ENCODE measurements at regions not wholly inside any gene's neighbourhood (a gene's known extent, or its start where the extent isn't known, plus 50 kb on each side); places are given as distances from the start of the nearest gene placed in this dataset.

GRCh38 chr3:117226932-117227331 is 517.4 kb downstream of the TUSC7 start (continued):
- TF ChIP-seq ZNF462 (CRISPR knock-in tag; IDR thresholded peaks at IDR 0.05) (no peak), ZNF331 (CRISPR knock-in tag; IDR thresholded peaks at IDR 0.05; ENCODE audit: low read depth) (no peak), ETS1 (IDR thresholded peaks at IDR 0.05) (no peak), STAT1 (IDR thresholded peaks at IDR 0.05; ENCODE audit: unreplicated experiment) (no peak), CREB1 (CRISPR knock-in tag; IDR thresholded peaks at IDR 0.05; ENCODE audit: low read depth) (no peak), JUNB (IDR thresholded peaks at IDR 0.05; ENCODE audit: unreplicated experiment) (no peak), NANOG (IDR thresholded peaks at IDR 0.05; ENCODE audit: borderline replicate concordance) (no peak), EZH2phosphoT487 (IDR thresholded peaks at IDR 0.05; ENCODE audit: unreplicated experiment) (no peak)

- H3K36me3 ChIP-seq (ENCODE audit: insufficient read depth): no peaks in the 10 kb centered on the region
- H2AFZ ChIP-seq: no peak overlapping the region
- Mint-ChIP-seq H3K27ac (no peak overlapping the region; the same call in 1 of the 2 replicates), H3K27me3 (ENCODE audit: insufficient read depth, low read depth, poor library complexity) (no peaks in the 10 kb centered on the region), H3K36me3 (ENCODE audit: low read depth) (no peaks in the 10 kb centered on the region), H3K9me3 (no peaks in the 10 kb centered on the region), H3K4me3 (no peak overlapping the region), H3K4me1 (no peaks in the 10 kb centered on the region; the same call in 1 of the 3 replicates)
- no peak for ATAC-seq
- no peaks in the 10 kb centered on the region for H3K79me2 ChIP-seq (replicated peaks; ENCODE audit: insufficient read depth)
- H3K27ac ChIP-seq (ENCODE audit: low read depth): no peak overlapping the region
- H3K9me2 ChIP-seq (ENCODE audit: insufficient read depth): no peaks in the 10 kb centered on the region
- no peak overlapping the region for H3K4me2 ChIP-seq
- H4K20me1 ChIP-seq (replicated peaks; ENCODE audit: insufficient read depth): no peaks in the 10 kb centered on the region
- no peaks in the 10 kb centered on the region for H3K4me1 ChIP-seq (ENCODE audit: insufficient read depth)
- no peaks in the 10 kb centered on the region for H3K27me3 ChIP-seq (ENCODE audit: insufficient read depth)
- no peak for DNase-seq (ENCODE audit: low spot score)
- H3F3A ChIP-seq (replicated peaks; ENCODE audit: low read depth): no peaks in the 10 kb centered on the region
- no peak overlapping the region for H3K4me3 ChIP-seq
- TF ChIP-seq EZH2 (IDR thresholded peaks at IDR 0.05; ENCODE audit: low read depth, unreplicated experiment): no peak
- TF ChIP-seq ZNF462 (CRISPR knock-in tag; IDR thresholded peaks at IDR 0.05): no peak
- TF ChIP-seq CREB1 (CRISPR knock-in tag; IDR thresholded peaks at IDR 0.05; ENCODE audit: low read depth): no peak
- no peak for TF ChIP-seq ZNF331 (CRISPR knock-in tag; IDR thresholded peaks at IDR 0.05; ENCODE audit: low read depth)
- TF ChIP-seq EZH2phosphoT487 (IDR thresholded peaks at IDR 0.05; ENCODE audit: unreplicated experiment): no peak
These were observed 518.9 kb downstream of the TUSC7 start for GRCh38 chr3:117228466-117228865.

Measured in GM23338 (cell line).